GM23248 (cell line): ENCODE measurements at regions not wholly inside any gene's neighbourhood (a gene's known extent, or its start where the extent isn't known, plus 50 kb on each side); places are given as distances from the start of the nearest gene placed in this dataset.

Experiments
- EZH2 ChIP-seq: fragments of 200-600 bp; sonication (generic); IDR thresholded peaks from 2 replicates; pipeline ENCODE4 v1.6.1; 2018; ENCODE audit warnings: antibody characterized with exemption, mild to moderate bottlenecking; ENCODE audit not compliant: insufficient read depth, poor library complexity, severe bottlenecking
- EZH2phosphoT487 ChIP-seq: fragments of 200-600 bp; sonication (generic); IDR thresholded peaks from 2 replicates; pipeline ENCODE4 v1.6.1; 2018; ENCODE audit warnings: antibody characterized with exemption, moderate library complexity, mild to moderate bottlenecking, low read depth; ENCODE audit not compliant: insufficient read depth

- TF ChIP-seq EZH2phosphoT487 (no peak), EZH2 (no peak)
Observed at GRCh38 chr2:201964011-201964410, 69.6 kb upstream of the FZD7 start.
